HG03064 (cell line): ENCODE measurements at regions not wholly inside any gene's neighbourhood (a gene's known extent, or its start where the extent isn't known, plus 50 kb on each side); places are given as distances from the start of the nearest gene placed in this dataset.

Experiments used
- ATAC-seq: cut with Tn5 transposase; IDR thresholded peaks from one replicate; pipeline ENCODE4 v1.9.1; 2021; ENCODE audit warnings: low read depth; ENCODE audit not compliant: unreplicated experiment

DNA sequence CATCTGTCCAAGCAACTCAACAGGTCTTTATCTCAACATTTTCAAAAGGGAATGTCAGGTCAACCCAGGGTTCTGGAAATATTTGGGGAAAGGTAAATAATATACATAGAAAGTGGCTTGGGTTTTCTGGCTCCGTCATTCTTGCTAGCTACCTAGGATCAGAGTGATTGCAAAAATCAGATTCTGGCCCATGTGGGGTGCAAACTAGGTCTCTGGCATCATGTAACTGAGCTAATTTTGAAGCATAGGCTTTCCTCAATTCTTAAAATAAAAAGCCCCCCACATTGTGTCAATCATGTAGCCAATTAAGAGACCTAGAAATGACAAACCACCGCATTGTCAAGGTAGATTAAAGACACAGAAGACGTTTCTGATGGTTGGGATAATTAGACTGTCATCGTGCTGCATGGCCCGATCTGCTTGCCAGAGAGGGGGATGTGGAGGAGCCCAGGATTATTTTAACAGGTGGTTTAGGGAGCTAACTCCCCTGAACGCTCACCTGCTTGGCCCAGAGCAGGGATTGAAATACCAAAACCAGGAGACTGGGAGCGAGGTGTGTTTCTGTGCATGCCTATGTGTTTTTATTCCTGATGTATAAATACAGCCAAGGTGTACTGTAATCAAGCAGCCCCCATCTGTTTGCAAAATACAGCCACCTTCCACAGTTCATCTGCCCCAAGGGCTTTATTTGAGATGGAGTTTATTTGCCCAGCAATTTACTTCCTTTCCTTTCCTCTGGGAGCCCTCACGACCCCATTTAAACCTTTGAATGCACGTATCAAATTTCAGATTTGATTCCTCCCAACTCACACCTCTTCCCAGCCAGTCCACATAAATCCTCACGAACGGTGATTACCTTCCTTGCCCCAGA, 189.5 kb downstream of the TTC8 start:
- no peak for ATAC-seq

DNA sequence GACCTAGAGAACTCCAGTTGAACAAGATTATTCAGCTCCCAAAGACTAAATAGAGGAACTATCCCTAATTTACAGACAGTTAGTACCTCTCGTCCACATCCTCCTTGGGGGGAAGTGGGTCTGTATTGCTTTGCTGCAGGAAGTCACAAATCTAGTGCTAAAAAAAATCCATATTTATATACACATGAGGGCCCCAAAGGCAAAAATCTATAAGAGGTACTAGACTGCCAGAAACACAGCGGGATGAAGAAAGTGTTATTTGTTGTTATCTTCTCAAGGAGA, 190.1 kb downstream of the TTC8 start:
- ATAC-seq: no peak

DNA sequence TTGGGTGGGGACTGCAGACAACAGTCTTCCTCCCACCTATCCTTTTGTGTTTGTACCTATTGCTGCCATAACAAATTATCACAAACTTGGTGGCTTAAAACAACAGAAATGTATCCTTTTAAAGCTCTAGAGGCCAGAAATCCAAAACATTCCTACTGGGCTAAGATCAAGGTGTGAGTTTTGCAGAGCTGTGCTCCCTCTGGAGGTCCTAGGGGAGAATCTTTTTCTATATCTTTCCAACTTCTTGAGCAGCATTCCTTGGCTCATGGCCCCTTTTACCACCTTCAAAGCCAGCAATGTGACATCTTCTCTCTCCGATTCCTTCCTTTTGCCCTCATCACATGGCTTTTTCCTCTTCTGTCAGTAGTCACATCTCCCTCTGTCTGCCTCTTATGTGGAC, 190.6 kb downstream of the TTC8 start:
- no peak for ATAC-seq

DNA sequence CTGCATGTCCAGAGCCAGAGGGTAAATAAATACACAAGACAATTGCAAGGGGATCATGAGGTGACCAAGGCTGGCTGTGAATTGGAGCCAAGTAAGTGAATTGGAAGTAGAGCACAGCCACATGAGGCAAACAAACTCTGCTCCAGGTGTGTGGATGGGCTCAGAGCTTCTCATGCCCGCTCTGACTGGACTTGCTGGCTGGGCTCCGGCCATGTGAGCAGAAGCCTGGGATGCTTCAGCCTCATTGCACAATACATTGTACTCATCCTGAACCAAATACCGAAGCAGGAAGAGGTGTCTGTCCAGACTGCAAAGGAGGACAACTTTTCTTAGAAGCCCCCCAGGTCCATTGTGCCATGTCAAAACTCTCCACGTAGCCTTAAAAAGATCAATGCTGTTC, 193.0 kb downstream of the TTC8 start:
- no peak for ATAC-seq

DNA sequence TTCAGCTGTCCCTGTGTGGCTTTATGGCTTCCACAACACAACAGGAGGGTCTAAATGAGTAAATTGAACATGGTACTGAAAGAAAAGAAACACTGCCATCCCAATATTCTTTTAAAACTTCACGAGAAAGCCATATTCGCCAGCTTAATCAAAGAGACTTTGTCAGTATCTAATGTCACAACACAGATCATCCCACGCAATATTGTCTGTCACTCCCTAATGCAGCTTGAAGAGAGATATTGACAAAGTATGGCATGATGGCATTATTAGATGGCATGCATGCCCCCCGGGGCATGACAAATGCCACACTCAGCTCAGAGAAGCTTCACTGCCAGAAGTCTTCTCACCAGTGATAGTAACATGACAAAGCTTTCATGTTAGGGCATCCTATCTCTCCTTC, 197.8 kb downstream of the TTC8 start:
- no peak for ATAC-seq

DNA sequence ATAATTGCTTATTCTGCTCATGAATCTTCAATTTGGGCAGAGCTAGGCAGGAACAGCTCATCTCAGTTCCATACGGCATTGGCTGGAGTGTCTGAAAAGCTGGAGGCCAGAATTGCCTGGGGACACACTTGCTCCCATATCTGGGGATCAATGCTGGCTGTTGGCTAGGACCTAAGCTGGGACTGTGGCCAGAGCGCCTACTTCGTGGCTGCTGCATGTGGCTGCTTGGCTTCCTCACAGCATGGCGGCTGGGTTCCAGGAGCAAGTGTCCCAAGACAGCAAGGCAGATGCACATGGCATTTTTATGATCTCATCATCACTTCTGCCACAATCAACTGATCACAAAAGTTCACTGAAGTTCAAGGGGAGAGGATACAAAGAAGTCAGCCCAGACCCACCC, 200.2 kb downstream of the TTC8 start:
- ATAC-seq: no peak

DNA sequence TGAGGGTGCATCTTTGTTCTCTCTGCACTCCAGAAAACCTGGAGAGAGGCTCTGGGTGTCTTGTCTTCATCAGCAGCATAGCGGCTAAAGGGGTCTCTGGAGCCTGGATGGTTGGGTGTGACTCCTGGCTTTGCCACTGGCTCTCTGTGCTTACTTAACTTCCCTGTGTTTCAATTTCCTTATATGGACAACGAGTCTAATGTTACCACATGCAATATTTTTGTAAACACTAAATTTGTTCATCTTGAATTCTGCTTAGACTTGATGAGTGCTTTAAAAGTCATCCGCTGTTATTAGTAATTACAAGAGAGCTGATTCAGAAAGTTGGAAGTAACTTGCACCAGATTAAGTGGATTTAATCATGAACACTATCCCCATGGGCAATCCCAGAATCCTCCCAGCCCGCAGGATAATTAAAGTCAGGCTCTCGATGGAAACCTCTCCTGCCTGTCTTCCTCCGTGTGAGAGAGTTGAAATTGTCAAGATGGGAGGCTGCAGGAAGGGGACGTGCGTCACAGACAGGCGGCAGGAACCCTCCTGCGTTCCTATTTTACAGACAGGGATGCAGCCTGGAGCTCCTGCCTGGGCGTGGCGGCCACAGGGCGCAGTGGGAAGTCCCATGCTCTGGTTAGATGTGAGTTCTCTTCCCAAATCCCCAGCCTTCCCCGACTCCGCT, 201.2 kb downstream of the TTC8 start:
- ATAC-seq: no peak

DNA sequence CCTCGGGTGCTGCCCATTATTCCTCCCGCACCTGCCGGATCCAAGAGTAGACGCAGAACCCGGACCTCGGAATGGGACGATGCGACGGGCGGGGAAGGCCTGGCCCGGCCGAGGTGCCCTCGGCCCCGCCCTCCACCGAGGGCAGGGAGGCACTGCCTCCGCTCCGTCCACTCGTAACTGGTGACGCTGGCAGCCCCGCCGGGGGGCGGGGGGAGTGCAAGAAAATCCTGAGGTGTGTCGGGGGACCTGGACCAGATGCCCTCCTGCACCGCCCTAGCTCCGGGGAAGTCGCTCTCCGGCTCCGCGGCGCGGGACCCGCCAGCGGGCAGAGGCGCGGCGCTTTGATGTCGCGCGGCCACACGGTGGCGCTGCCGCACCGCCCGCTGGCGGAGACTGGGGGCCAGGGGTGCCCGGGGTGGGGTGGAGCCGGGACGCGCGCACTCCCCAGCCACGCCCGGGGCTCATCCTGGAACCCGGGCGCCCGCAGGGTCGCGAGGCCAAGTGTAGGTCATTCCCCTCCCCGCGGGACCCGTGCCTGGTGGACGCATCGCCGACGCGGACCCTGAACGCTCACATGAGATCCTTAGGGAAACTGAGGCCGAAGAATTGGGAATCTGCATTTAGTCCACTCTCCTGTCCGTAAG, 202.8 kb downstream of the TTC8 start:
- peak; percentile 86 for ATAC-seq

DNA sequence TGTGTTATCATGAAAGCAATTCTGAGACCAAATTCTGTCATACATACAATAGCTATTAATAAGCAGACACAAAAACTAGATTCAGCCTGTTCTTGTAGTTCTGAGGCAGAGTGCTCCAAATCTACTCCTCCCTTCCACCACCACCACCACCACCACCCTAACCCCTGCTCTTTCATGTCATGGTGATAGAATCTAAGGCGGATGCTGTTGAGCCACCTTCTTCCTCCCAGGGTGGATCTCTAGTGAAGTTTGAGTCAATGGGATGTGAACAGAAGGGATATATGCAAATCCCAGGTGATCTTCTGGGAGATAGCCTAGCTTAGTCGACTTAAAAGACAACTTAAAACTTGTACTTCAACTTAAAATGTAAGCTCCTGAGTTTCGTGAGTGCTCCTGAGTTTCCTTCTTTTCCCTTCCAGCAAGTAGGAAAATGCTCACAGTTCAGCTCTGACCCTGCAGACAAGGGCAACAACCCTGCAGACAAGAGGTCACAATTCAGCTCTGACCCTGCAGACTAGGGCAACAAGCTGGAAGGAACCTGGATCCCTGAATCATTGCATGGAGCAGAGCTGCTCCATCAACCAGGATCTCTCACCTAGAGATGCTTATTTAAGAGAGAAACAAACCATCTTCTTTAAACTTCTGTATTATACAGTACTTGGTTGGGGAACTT, 204.1 kb downstream of the TTC8 start:
- ATAC-seq: no peak

DNA sequence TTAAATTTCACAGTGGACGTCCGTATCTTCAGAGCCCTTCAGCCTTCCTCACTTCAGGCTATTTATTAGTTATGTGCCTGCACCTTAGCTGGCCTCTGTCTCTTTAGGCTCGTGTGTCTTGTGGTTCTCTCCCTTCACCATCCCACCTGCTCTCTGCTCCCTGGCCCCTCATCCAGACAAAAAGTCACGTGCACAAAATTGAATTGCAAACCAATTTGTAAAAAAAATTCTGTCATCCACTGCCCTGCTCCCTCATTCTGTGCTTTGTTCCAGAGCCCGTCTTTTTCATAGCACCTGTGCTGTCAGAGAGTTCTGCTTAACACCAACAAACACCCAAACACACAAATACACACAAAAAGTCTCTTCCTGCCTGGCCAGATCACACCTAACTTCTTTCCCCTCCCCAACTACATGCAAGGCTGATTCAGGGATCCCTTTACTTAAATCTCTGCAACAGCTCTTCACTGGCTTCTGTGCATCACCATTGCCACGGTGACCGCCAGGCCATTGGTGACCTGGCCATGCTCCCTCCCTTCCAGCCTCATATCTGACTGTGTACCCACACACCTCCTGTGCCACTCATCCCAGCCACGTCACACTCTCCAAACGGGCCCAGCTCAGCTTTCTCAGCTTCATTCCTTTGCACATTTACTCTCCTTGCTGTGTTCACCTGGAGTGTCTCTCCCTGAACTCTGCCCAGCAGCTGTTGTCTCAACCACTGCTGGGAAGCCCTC, 205.7 kb downstream of the TTC8 start:
- no peak for ATAC-seq

DNA sequence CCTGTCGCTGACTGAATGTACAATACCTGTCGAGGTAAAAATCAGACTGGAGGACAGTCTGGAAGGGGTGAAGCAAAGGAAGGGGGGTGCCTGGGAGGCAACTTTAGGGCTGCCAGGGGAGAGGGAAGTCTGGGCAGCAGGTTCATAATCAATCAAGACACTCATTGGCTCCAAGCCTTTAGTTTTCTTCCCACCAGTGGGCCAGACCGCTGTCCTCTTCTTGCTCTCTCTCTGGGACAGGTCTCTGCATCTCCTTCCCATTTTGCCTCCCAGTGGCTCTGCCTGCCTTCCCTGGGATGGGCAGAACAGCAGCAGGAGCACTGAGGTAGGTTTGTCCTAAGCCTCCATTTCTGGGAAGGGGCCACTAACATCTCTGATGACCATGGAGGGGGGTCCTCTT, 206.5 kb downstream of the TTC8 start:
- no peak for ATAC-seq

DNA sequence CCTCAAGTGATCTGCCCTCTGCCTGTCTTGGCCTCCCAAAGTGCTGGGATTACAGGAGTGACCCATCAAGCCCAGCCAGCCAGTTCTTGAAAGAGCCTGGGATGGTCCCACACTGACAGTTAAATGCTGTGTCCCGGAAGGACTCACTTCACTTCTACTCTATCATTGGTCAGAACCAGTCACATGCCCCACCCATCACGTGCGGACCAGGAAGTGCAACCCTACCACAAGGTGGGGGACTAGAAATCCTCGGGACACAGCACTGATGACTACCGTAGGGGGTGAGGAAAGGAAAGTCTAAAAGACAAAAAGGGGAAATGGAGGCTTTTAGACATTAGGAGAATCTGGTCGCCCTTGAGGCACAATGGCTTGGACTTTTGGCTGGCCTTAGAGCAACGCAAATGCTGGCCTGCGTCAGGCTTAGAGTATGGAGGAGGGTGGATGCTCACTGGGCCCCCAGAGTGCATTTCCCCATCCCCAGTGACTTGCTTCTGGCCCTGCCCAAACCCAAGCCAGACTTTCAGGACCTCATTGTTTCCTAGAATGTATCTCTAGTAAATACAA, 207.7 kb downstream of the TTC8 start:
- ATAC-seq: no peak

DNA sequence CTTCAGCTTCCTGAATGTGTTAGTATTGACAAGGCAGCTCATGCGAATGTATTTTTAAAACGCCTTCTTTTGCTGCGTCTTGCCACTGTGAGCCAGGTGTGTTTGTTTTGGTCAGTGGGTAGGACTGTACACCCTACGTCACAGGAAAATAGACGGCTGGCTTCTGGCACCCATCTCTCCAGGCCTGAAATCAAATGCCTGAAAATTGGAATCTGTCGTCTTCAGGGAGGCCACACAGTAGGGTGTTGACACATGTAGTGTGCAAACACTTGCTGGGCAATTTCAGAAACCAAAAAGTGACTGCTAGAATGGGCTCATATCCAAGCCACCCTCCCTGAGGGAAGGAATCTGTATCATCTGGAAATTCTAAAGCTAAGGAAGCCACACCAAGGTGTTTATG, 209.3 kb downstream of the TTC8 start:
- no peak for ATAC-seq

DNA sequence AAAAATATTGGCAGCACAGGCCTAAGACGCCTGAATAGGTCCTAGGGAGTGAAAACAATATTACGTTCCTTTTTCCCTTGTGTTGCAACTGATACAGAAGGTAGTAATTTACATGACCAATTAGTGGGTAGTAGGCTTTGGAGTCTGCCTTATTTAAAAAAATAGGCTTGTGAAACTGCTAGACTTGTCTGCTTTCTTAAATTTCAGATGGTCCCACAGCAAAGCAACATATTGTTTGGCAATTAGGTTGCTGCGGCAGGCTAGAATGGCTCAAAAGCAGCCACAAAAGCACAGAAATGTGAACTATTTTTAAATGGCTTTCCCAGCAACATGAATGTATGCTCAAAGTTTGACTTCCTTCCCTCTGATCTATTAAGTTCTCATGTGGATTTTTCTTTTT, 211.9 kb downstream of the TTC8 start:
- no peak for ATAC-seq

DNA sequence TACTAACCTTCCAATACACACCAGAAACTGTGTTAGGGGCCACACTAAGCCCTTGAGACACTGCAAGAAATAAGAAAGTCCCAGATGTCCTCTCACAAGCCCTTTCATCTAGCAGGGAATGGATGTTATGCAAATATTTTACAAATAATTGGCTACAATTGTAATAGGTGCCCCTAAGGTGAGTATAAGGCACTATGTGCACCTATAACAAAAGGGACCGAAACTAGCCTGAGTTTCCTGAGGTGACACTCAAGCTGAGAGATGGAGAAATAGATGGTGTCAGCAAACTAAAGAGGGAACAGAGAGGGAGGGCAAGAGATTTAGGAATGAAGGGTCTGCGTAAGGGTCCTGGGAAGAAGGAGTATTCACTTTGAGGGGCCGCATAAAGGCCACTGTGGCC, 212.6 kb downstream of the TTC8 start:
- no peak for ATAC-seq

DNA sequence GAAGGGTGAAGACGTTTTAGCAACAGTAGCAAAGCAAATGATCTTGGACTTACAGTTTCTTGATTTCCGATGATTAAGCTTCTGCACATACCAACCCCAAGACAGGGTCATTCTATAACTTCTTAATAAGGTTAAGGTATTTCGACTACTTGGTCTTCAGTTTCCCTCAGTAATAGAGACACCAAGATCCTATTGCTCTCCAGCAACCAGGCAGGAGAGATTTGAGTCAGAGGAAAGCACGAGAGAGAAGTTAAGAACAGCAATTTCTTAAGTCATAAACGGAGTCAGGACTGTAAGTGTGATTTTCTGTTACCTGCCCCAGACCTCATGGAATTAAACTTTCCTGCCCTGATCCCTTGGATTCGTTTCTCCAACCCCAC, 215.6 kb downstream of the TTC8 start:
- ATAC-seq: peak; percentile 23

DNA sequence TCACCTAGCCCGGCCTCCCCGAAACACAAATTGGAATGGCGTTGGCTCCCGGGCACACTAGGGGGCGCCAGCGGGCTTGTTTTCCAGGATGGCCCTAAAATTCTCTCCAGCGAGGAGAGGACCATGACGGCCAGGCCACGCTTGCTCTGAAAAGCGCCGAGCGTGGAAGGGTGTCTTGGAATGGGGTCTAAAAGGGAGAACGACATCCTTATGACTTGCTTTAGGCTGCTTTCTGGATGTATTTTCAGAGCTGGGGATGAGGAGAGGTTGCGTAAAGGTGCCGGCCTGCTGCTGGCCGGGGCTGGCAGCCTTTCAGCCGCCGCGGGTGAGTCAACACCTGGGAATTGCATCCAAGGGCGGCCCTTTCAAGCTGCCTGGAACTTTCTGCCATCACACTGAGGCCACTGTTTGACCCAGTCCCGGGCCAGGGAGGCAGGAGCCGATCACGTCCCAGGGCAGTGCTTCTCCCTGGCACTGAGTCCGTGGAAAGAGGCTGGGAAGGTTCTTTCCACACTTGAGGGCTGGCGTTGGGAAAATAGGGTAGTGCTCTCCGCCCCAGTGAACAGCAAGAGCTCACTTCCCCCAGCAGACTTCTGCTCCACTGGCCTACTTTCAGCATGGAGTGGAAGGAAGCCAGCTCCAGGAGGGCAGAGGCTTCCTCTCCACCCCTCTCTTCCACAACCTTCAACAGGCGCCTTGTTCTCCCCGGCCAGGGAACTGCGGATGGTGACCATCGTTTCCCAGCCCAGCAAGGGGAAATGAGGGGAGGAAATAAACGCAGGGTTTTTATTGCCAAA, 216.2 kb downstream of the TTC8 start:
- peak; percentile 67 for ATAC-seq

DNA sequence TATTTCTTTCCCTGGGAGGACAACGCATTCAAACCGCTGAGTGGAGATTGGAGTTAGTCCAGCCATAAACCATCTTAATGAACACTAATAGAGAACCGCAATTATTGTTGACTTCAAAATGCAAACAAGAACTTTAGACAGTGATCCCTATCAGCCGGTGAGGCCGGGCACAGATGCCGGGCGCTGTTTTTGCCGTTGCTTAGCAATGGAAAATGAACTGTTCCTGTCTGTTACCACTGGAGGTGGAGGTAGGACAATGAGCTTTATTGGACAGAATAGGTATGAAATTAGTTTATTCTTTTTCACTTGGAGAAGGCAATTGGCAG, 216.8 kb downstream of the TTC8 start:
- no peak for ATAC-seq

DNA sequence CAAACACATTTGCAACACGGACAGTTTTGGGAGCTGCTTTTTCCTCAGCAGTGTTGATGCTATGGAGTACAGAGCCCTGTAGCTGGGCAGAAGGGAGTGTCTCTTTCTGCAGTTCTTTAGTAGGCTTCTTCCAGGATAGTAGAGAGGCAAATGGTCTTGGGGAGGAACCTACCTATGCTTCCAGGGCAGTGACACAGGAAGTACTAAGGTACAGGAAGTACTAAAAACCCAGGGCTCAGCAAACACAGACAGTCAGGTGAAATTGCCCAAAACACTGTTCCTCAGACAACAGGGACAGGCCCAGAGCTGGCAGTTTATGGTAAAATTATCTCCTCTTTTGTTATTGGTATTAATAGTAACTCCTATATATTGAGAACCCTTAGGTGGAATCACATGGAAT, 217.6 kb downstream of the TTC8 start:
- no peak for ATAC-seq

DNA sequence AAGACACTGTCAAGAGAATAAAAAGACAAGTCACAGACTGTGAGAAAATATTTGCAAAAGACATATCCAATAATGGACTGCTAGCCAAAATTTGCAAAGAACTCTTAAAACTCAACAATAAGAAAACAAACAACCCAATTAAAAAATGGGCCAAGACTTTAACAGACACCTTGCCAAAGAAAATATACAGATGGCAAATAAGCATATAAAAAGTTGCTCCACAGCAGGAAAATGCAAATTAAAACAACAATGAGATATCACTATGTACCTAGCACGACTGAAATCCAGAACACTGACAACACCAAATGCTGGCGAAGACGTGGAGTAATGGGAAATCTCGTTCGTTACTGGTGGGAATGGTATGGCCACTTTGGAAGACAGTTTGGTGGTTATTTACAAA, 228.9 kb downstream of the TTC8 start:
- no peak for ATAC-seq
